Ammon's horn (tissue), 1 donor: ENCODE measurements at regions not wholly inside any gene's neighbourhood (a gene's known extent, or its start where the extent isn't known, plus 50 kb on each side); places are given as distances from the start of the nearest gene placed in this dataset.

Experiments
- DNase-seq: peaks from one replicate; pipeline ENCODE4 v3.0.0-alpha.2; 2016; ENCODE audit warnings: low spot score

DNA sequence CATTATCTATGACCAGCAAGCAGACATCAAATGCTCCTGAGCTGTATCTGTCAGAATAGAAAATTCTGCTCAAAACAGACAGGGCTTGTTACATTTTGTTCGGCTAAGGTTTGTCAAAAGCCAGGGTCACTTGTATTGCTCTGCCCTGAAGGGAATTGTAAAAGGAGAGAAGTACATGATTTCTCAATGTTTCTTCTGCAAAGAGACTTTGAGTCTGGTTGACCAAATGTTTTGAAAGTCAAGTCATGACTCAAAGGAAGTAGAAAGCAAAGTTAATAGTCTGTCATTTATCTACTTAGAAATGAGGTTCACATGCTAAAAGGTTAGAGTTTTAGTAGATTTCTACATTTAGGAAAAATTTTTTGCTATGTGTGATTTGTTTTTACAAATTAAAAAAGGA, 1624.1 kb upstream of the ZEB2 start:
- no peak for DNase-seq

DNA sequence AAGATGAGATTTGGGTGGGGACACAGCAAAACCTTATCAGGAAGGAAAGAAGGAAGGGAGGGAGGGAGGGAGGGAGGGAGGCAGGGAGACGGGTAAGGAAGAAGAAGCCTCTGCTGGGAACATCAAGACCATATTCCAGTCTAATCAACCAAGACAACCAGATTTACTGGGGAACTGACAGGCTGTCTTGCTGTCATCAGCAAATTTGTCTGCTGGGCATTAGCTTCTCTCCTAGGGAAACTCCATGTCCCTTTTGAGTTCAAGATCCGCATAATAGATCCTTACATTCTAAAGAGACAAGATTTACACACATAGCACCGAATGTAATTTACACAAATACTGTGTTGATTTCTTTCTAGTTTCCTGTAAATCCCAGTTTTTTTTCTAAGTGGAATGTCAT, 1618.9 kb upstream of the ZEB2 start:
- no peak for DNase-seq

DNA sequence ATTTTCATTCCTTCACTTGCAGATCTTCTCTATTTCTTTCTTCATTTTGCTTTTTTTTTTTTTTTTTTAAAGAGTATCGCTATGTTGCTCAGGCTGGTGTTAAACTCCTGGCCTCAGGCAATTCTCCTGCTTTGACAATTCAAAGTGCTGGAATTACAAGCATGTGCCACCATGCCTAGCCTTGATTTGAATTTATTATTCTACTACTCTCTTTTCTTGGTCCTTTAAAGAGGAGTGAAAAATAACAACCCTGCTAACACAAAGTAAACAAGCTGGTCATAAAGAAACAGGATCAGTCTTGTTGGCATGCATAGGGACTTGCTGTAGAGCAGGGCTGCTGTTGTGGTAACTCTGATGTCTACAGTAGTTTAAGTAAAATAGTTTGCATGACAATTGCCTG, 1615.3 kb upstream of the ZEB2 start:
- no peak for DNase-seq

DNA sequence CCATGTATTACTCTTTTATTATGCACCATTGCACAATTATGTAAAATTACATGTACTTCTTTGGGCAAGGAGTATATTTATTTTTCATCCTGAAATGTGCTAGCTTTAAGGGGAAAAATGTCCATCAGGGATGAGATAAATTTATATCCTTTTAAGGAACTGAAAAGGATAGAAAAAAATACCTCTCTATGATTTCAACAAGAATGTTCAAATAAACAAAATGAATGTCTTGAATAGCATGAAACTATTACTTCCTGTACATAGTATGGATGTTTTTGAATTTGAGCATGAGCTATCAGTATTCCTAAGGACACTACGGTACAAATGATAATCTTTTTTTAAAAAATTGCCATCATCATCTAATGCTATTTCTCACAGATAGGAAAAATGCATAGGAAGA, 1611.9 kb upstream of the ZEB2 start:
- no peak for DNase-seq

DNA sequence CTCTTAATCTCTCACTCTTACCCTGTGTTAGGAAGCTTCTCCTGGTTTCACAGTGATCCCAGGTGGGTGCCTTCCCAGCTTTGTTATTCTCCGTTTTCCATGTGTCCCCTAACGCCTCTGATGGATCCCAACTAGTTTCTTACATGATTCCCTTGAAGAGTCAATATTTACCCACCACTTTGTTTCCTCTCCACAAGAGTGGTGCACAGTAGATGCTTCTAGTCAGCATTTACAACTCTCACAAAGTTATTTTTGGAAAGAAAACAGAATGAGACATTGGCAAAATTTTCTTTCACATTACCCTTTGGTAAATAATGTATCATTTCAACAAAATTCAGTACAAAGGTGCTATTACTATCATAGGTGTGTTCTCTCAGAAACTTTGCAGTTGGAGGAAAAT, 1611.1 kb upstream of the ZEB2 start:
- DNase-seq, result no peak

DNA sequence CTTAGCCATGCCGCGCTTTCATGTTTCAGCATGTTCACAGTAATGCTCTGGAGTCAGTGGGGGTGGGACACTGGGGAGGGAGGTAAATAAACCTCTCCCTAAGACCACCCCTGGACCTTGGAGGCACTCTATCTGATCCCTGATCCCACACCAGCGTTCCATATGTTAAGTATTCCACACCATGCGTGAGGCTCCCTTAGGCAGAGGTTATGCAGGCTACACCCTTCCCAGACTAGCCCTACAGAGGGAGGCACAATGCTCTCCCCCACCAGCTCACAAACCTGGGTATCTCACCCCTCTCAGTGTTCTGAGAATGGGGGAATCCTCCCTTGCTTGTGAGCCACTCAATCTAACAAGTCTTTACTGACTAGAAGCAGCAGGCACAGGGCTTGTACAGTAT, 1610.4 kb upstream of the ZEB2 start:
- DNase-seq, result no peak

DNA sequence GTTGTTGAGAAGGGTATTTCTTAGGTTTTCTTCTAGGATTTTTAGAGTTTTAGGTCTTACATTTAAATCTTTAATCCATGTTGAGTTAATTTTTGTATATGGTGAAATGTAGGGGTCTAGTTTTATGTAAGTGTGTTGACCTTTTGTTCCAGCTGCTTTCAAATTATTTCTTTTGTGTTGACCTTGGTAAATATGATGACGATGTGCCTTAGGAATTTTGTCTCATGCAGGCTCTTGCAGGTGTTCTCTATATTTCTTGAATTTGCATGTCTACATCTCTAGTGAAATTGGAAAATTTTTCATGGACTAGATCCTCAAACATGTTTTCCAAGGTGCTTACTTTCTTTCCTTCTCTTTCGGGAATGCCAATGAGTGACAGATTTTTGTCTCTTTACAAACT, 1609.3 kb upstream of the ZEB2 start:
- no peak for DNase-seq

DNA sequence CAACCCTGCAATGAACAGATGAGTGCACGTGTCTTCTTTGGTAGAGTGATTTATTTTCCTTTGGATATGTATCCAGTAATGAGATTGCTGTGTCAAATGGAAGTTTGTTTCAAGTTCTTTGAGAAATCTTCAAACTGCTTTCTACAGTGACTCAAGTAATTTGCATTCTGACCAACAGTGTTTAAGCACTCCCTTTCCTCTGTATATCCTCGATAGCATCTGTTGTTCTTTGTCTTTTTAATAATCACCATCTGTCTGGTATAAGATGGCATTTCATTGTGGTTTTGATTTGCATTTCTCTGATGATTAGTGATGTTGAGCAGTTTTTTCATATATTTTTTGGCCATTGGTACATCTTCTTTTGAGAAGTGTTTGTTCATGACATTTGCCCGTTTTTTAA, 1608.3 kb upstream of the ZEB2 start:
- no peak for DNase-seq

DNA sequence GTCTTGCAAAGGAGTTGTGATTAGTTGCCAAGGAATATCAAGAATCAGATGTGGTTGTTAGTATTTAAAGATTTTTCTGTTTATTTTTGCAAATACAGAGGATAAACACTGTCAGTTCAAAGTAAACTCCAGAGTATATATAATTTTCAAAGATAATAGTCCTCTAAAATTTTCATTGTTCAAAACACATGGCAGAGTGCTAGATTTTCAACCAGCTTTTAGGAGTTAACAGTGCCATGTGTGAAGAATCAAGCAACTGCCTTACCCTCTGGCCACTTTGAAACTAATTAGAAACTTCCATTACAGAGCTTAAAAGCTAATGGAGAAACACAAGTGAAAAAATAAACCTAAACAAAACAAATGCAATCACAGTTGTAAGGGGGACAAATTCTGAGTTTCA, 1605.6 kb upstream of the ZEB2 start:
- DNase-seq, result no peak

DNA sequence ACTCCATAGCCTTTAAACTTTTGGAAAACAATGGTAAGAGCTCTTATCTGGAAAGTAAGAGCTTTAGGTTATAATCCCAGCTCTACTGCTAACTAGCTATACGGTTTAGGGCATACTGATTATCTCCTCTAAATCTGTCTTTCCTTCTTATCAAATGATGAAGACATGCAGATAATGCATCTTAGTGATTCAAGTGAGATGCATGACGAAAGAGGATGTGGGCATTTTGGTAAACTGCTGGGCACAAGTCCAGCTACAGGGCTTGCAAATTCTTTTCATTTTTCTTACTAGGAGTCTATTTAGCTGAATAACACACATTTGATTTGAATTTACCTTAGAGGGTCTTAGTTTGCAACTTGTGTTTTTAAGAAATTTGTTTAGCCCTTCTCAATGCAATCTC, 1604.8 kb upstream of the ZEB2 start:
- DNase-seq, result no peak

DNA sequence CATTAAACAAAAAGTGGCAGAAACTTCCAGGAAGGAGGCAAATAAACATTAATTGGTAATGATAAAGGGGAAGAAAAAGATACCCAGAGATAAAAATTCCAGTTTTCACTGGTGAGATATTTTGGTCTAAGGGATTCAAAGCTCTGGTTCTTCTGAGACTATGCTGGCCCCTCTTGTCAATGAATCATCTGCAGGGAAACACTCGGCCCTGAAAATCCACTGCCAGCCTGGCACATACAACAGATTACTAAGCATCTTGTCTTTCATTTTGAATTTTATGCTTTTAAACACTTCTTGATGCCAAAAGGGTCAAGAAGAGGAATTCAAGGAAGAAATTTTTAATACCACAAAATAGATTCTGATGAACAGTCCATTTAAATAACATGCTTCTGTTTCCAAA, 1603.8 kb upstream of the ZEB2 start:
- no peak for DNase-seq

DNA sequence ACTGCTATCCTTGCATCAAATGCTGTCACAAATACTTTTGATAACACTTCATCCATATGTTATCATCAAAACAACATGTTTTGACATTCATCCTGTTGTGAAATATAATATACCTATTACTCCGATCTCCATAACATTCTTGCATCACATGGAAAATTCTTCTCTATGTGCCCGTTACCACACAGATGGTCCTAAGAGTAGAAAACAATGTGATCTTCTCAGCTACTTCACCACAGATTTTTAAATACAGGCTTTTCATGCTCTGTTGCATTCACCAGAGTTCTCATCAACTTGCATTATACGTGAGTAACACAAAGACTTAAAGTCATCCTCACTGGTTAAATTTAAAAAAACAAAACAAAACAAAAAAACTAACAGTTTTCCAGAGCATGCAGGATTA, 1603.3 kb upstream of the ZEB2 start:
- DNase-seq, result no peak

DNA sequence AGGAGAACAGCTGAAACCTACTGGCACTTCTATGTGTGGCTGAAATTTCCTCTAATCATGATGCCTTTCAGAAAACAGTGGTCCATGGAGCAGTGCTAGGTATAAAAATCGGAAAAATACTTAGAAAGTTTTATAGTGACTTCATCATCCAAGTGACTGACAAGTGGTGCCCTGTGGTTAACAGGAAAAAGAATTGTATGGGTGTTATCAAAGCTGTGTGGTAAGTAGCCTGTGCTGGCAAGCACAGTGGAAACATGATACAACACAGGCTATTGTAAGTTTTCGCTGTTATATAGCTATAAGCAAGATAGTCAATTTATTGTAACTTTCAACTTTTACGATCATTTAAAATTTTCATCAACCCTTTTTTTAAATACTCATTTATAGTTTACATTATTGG, 1599.7 kb upstream of the ZEB2 start:
- DNase-seq, result no peak

DNA sequence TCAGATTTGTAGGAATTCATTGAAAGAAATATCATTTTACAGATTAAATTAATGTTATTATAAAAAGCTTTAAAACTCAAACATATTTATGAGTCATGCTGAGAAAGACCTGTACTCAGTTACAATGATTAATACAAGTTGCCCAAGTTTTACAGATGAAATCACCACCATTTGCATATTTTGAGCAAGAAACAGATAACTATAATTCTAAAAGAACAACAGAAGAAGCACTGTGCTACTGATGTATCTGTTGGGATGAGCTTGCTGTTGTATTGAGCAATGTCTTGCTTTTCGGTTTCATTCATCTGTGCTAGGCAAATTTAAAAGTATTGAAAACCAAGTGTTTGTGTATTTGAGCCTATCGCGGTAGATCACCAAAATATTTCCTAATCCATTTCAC, 1589.1 kb upstream of the ZEB2 start:
- no peak for DNase-seq

DNA sequence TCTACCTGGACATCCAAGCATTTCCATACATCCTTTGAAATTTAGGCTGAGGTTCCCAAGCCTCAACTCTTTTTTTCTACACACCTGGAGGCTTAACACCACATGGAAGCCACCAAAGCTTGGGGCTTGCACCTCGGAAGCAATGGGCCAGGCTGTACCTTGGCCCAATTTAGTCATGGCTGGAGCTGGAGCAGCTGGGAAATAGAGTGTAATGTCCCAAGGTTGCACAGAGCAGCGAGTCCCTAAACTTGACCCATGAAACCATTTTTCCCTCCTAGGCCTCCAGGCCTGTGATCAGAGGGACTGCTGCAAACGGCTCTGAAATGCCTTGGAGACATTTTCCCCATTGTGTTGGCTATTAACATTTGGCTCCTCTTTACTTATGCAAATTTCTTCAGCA, 1574.3 kb upstream of the ZEB2 start:
- no peak for DNase-seq

DNA sequence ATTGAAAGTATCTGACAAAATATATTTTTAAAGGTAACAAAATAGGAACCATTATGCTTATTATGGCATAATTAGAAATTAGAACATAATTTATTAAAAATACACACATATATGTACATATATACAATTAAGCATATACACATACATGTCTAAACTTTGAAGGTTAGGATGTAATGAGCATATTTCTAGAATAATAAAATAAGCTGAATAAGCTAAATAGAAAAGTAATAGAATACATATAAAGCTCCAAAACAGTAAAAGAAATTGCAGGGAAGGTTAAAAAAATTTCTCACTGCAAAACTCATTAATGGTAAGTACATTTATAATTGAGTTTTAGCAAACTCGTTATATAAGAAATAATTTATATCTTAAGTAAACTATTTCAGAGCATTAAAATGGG, 1561.5 kb upstream of the ZEB2 start:
- DNase-seq, result no peak

DNA sequence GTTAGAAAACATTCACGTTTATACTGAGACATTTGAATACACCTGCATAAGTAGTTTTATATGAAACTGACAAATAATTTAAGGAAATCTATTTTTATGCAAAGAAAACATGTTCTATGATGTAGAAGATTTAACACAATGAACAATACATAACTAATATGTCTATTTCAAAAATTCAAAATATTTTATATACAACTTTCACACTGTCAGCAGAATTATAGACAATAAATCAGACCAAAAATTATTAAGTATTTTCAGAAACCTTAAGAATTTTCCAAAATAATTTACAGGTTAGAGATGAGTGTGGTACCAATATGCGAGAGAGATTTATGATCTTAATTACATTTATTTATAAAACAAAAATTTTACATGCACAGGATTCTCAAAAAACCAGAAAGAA, 1561.0 kb upstream of the ZEB2 start:
- no peak for DNase-seq

DNA sequence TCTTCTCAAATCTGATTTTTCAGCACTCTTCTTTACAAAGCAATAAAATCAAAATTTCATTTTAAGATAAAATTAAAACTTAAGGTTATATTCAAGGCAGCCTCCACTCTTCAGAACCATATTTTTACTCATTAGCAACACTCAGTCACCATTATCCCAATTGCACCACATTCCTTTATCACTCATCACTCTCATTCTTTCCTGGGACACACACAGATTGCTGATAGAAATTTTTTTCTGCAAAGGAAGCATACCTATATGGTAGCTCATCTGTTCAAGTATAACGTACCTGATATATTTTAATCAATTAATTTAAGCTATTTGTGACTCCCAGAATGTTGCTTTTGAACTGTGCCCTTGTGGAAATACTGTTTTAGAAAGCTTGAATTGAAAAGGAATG, 1559.3 kb upstream of the ZEB2 start:
- DNase-seq, result no peak

DNA sequence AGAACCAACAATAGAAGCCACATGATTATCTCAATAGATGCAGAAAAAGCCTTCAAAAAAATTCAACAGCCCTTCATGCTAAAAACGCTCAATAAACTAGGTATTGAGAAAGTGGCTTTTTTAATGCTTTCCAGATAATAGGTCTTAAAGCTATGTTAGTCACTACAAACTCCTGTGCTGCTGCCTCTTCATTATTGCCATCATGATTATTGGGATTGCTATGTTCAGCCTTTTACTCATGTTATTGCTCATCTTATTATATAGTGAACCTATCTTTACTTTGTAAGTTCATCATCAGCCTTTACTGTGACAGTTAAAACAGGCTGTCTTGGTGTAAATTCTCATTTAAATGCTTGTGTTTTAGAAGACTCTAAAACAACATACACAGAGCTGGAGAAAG, 1557.2 kb upstream of the ZEB2 start:
- no peak for DNase-seq

DNA sequence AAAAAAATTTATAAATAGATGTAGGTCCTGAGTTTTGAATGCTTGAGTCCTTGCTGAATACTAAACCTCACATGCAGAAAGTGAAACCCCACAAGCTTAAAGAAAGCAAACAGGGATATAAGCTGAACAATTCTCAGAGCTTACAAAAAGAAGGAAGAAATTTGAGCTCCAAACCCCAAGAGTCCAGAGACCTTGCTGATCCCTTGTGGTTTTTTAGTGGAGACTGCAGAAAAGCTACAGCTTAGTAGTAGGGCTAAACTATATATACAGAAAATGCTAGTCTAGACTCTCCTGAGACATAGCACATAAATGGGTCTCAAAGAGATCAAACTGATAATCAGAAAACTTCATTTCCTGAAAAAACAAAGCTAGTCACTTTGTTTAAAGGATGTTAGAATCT, 1548.1 kb upstream of the ZEB2 start:
- DNase-seq, result no peak

DNA sequence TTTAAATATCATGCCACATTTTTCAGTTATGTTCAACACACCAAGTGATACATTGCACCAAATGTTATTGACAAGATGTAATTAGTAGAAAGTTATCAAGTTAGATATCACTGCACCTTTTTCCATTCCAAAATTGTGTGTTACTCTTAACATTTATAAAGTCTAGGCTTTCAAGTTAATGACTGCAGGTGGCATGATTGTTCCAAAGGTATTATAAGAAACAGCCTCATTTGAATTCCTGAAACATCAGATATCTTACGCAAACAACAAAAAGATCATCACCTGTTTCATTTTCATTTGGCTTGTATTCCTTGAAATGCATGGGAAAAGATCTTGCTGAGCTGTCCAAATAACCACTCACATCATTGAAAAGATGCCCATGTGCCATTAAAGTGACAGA, 1528.2 kb upstream of the ZEB2 start:
- no peak for DNase-seq

DNA sequence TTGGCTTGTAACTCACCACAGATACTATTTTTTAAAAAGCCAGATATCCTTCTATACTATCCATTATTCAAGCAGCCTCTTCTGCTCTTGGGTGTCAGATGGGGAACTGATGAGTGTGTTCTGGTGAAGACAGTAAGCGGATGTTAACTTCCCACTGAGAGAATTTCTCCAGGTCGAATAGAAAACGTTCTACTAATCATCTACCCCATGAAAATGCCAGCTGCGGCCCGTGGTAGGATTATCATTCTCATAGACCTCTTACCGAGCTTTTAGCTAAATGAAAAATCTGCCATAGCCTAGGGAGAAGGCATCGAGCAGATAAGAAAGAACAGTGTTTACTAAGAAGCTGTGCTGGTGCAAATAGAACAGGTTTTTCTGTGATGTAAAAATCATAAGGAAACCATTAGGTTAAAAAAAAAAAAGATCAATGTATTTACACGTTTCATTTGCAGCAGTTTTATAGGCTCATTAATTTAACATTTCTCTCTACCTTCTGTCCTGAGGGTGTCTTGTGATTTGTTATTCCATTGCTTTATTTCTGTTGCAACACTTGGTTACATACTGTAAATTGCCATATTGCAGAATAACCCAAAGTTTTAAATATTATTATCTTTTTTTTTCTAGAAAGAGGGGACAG, 1521.5 kb upstream of the ZEB2 start:
- DNase-seq, result no peak

DNA sequence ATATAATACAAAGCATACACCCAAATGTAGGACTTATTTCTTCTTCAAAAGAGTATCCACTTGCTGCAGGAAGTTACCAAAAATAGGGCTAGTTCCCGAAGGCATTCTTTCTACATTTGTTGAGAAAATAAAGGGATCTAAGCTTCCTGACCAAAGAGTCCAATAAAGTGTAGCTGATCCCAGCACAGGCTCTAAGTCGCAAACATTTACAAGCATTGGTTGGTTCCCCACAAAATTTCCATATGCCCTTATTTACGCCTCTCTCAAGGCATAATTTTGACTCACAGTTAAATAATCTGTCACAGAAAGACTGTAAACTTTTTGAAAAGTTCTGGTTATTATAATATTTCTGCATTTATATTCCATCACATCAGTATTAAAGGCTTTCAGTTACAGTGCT, 1520.1 kb upstream of the ZEB2 start:
- DNase-seq, result no peak

DNA sequence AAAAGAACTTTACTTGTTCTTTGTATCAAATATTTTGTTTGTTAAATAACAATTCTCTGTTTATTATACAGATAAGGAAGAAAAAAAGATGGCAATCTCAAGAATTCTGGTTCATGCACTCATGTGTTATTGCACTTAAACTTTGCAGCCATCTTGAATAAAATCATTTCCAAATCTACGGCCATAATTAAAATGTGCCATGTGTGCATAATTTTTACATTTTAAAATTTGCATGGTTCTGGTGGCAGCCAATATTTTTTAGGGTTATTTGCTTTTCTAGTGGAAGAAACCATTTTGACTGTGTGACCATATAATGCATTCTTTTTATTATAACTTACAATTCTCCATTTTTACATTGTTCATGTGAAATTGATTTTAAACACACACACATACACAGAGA, 1518.1 kb upstream of the ZEB2 start:
- no peak for DNase-seq

DNA sequence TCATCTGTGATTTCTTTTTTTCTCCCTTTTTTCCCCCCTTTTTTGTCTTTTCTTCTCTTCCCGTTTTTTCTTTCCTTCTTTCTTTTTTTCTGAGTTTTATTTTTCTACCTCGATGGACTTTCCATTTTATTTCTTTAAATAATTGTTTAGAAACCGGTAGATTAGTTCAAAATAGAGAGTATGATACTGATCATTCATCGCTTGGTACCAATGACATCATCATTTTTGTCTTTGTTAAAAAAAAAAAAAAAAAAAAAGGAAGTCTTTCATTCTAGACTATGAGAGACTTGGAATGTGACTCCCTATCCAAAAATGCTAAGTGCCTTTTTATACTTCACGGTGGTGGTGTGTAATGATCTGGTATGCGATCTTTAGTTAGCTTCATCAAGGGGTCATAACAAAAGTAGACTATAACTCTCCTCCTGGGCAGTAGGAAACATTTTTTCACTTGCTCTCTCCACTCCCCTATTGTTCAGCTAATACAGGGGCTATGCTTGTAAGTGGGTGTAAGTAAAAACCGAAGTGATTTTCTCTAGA, 1517.5 kb upstream of the ZEB2 start:
- DNase-seq, result no peak
